ENCODE measurements at regions not wholly inside any gene's neighbourhood (a gene's known extent, or its start where the extent isn't known, plus 50 kb on each side); places are given as distances from the start of the nearest gene placed in this dataset.

- Histone ChIP-seq H3K27me3 (no peaks in the 10 kb centered on the region), H3K9me3 (replicated peaks) (no peaks in the 10 kb centered on the region), H3K4me1 (no peaks in the 10 kb centered on the region), H3K4me3 (no peak overlapping the region), H3K36me3 (no peaks in the 10 kb centered on the region), H3K27ac (no peak overlapping the region)
- DNase-seq, result no peak
These were observed 2372.1 kb downstream of the MAT2B start for GRCh38 chr5:165877475-165877874.

GRCh38 chr5:165881259-165881658 lies 2375.8 kb downstream of the MAT2B start:
- Histone ChIP-seq H3K27ac (no peak overlapping the region), H3K4me1 (no peaks in the 10 kb centered on the region), H3K9me3 (replicated peaks) (no peaks in the 10 kb centered on the region), H3K36me3 (no peaks in the 10 kb centered on the region), H3K4me3 (no peak overlapping the region), H3K27me3 (no peaks in the 10 kb centered on the region)
- DNase-seq, result peak in 1 of 2 experiments; percentile 4

GRCh38 chr5:165882099-165882498 lies 2376.7 kb downstream of the MAT2B start:
- Histone ChIP-seq H3K4me1 (no peaks in the 10 kb centered on the region), H3K4me3 (no peak overlapping the region), H3K27me3 (no peaks in the 10 kb centered on the region), H3K27ac (no peak overlapping the region), H3K9me3 (replicated peaks) (no peaks in the 10 kb centered on the region), H3K36me3 (no peaks in the 10 kb centered on the region)
- no peak for DNase-seq

- Histone ChIP-seq H3K27me3 (no peaks in the 10 kb centered on the region), H3K27ac (no peak overlapping the region), H3K36me3 (no peaks in the 10 kb centered on the region), H3K4me3 (no peak overlapping the region), H3K9me3 (replicated peaks) (no peaks in the 10 kb centered on the region), H3K4me1 (no peaks in the 10 kb centered on the region)
- no peak for DNase-seq
These were observed 2380.4 kb downstream of the MAT2B start for GRCh38 chr5:165885623-165886350.

- no peaks in the 10 kb centered on the region for H3K4me1 ChIP-seq
These were observed 2381.7 kb downstream of the MAT2B start for GRCh38 chr5:165887147-165887546.

GRCh38 chr5:165892383-165892782 lies 2387.0 kb downstream of the MAT2B start:
- H3K4me1 ChIP-seq, result no peaks in the 10 kb centered on the region
- no peaks in the 10 kb centered on the region for H3K9me3 ChIP-seq (replicated peaks)
- no peak overlapping the region for H3K4me3 ChIP-seq
- no peaks in the 10 kb centered on the region for H3K27me3 ChIP-seq
- no peak overlapping the region for H3K27ac ChIP-seq
- no peaks in the 10 kb centered on the region for H3K36me3 ChIP-seq
- DNase-seq, result no peak

More at GRCh38 chr5:165887147-165887546, 2381.7 kb downstream of the MAT2B start:
- no peak overlapping the region for H3K27ac ChIP-seq
- no peaks in the 10 kb centered on the region for H3K36me3 ChIP-seq
- no peaks in the 10 kb centered on the region for H3K27me3 ChIP-seq
- no peaks in the 10 kb centered on the region for H3K9me3 ChIP-seq (replicated peaks)
- no peak overlapping the region for H3K4me3 ChIP-seq
- no peak for DNase-seq

GRCh38 chr5:165894916-165895315 lies 2389.5 kb downstream of the MAT2B start:
- no peak for DNase-seq
- Histone ChIP-seq H3K9me3 (replicated peaks) (no peaks in the 10 kb centered on the region), H3K27me3 (no peaks in the 10 kb centered on the region)

GRCh38 chr5:165903835-165904234 lies 2387.6 kb upstream of the WWC1 start:
- no peaks in the 10 kb centered on the region; the same call in 1 of the 2 replicates for H3K27me3 ChIP-seq
- DNase-seq, result no peak
- H3K4me1 ChIP-seq, result no peaks in the 10 kb centered on the region
- no peak overlapping the region for H3K4me3 ChIP-seq
- H3K27ac ChIP-seq, result no peak overlapping the region
- no peaks in the 10 kb centered on the region for H3K36me3 ChIP-seq
- no peaks in the 10 kb centered on the region for H3K9me3 ChIP-seq (replicated peaks)

More at GRCh38 chr5:165894916-165895315, 2389.5 kb downstream of the MAT2B start:
- Histone ChIP-seq H3K4me1 (no peaks in the 10 kb centered on the region), H3K36me3 (no peaks in the 10 kb centered on the region), H3K4me3 (no peak overlapping the region), H3K27ac (no peak overlapping the region)

GRCh38 chr5:165906871-165907270 lies 2384.6 kb upstream of the WWC1 start:
- H3K9me3 ChIP-seq (replicated peaks), result no peaks in the 10 kb centered on the region
- H3K4me3 ChIP-seq, result no peak overlapping the region
- H3K27me3 ChIP-seq, result no peaks in the 10 kb centered on the region
- no peak for DNase-seq
- H3K36me3 ChIP-seq, result no peaks in the 10 kb centered on the region
- no peak overlapping the region for H3K27ac ChIP-seq
- H3K4me1 ChIP-seq, result no peaks in the 10 kb centered on the region

GRCh38 chr5:165913059-165913458 lies 2378.4 kb upstream of the WWC1 start:
- no peaks in the 10 kb centered on the region for H3K36me3 ChIP-seq
- H3K4me1 ChIP-seq, result no peaks in the 10 kb centered on the region
- H3K9me3 ChIP-seq (replicated peaks), result no peaks in the 10 kb centered on the region
- H3K27ac ChIP-seq, result no peak overlapping the region
- no peak overlapping the region for H3K4me3 ChIP-seq
- no peak for DNase-seq
- H3K27me3 ChIP-seq, result no peaks in the 10 kb centered on the region

GRCh38 chr5:165914456-165914855 lies 2377.0 kb upstream of the WWC1 start:
- no peak overlapping the region for H3K27ac ChIP-seq
- H3K4me3 ChIP-seq, result no peak overlapping the region
- no peaks in the 10 kb centered on the region for H3K4me1 ChIP-seq
- no peaks in the 10 kb centered on the region for H3K27me3 ChIP-seq
- H3K36me3 ChIP-seq, result no peaks in the 10 kb centered on the region
- no peaks in the 10 kb centered on the region for H3K9me3 ChIP-seq (replicated peaks)
- DNase-seq, result no peak

- Histone ChIP-seq H3K27ac (no peak overlapping the region), H3K4me1 (no peaks in the 10 kb centered on the region), H3K27me3 (no peaks in the 10 kb centered on the region), H3K9me3 (replicated peaks) (no peaks in the 10 kb centered on the region), H3K4me3 (no peak overlapping the region), H3K36me3 (no peaks in the 10 kb centered on the region)
- DNase-seq, result no peak
These were observed 2372.2 kb upstream of the WWC1 start for GRCh38 chr5:165919196-165919595.

- no peak for DNase-seq
- Histone ChIP-seq H3K9me3 (replicated peaks) (no peaks in the 10 kb centered on the region), H3K4me3 (no peak overlapping the region), H3K27ac (no peak overlapping the region), H3K4me1 (no peaks in the 10 kb centered on the region), H3K27me3 (no peaks in the 10 kb centered on the region), H3K36me3 (no peaks in the 10 kb centered on the region)
These were observed 2370.8 kb upstream of the WWC1 start for GRCh38 chr5:165920655-165921054.

- Histone ChIP-seq H3K4me3 (no peak overlapping the region), H3K27me3 (no peaks in the 10 kb centered on the region), H3K27ac (no peak overlapping the region), H3K36me3 (no peaks in the 10 kb centered on the region), H3K9me3 (replicated peaks) (no peaks in the 10 kb centered on the region), H3K4me1 (no peaks in the 10 kb centered on the region)
- DNase-seq, result no peak
These were observed 2362.5 kb upstream of the WWC1 start for GRCh38 chr5:165928971-165929370.

GRCh38 chr5:165940541-165940940 lies 2350.9 kb upstream of the WWC1 start:
- no peaks in the 10 kb centered on the region for H3K9me3 ChIP-seq (replicated peaks)

GRCh38 chr5:165956854-165957253 lies 2334.6 kb upstream of the WWC1 start:
- no peak overlapping the region for H3K4me3 ChIP-seq
- no peak overlapping the region for H3K27ac ChIP-seq
- no peak for DNase-seq
- H3K27me3 ChIP-seq, result no peaks in the 10 kb centered on the region
- no peaks in the 10 kb centered on the region for H3K4me1 ChIP-seq
- no peaks in the 10 kb centered on the region for H3K36me3 ChIP-seq
- no peaks in the 10 kb centered on the region for H3K9me3 ChIP-seq (replicated peaks)

More at GRCh38 chr5:165940541-165940940, 2350.9 kb upstream of the WWC1 start:
- Histone ChIP-seq H3K4me1 (no peaks in the 10 kb centered on the region), H3K27ac (no peak overlapping the region), H3K36me3 (no peaks in the 10 kb centered on the region), H3K27me3 (no peaks in the 10 kb centered on the region; the same call in 1 of the 2 replicates), H3K4me3 (no peak overlapping the region)
- DNase-seq, result no peak
